ENCODE measurements at regions not wholly inside any gene's neighbourhood (a gene's known extent, or its start where the extent isn't known, plus 50 kb on each side); places are given as distances from the start of the nearest gene placed in this dataset.

GRCh38 chr13:22253107-22253506, 582.2 kb downstream of the FGF9 start:
- no peak for DNase-seq

GRCh38 chr13:22256111-22256639, 585.3 kb downstream of the FGF9 start:
- DNase-seq: no peak

DNA sequence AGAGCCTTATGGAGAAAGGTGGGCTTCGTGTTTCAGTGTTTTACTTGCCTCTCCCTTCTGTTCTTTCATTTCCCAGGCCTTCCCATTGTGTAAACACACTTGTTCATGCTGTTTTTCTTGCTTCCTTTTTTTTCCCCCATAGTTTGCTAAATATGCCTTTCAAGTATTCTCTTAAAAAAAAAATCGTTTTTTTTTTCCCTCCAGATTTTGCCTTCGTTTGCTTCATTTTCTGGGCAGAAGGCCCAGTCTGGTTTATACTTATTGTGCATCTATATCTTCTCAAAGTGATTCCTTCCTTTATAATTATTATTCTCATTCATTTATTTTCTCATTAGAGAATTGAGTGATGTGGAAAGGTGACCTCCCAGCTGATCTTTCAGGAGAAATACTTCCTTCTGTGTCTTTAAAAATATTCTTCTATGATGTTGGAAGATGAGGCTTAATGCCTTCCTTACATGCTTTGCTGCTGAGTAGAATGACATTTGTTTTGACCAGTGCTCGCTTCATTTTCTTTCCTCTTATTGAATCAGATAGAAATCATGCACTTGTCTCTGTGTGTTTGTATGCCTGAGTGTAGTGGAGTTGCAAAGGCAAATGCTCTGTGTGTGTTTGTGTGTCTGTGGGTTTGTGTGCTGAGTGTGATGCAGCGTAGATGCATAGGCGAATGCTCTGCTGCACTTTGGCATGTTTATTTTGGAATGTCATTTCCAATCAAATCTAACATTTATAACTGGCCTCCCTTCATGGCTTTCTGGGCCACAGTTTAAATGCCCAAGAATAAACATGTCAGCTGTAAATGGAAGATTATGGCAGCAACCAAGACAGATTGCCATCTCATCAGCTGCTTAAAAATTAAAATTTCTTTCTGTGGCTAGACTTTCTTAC, 591.4 kb downstream of the FGF9 start:
- DNase-seq: no peak

DNA sequence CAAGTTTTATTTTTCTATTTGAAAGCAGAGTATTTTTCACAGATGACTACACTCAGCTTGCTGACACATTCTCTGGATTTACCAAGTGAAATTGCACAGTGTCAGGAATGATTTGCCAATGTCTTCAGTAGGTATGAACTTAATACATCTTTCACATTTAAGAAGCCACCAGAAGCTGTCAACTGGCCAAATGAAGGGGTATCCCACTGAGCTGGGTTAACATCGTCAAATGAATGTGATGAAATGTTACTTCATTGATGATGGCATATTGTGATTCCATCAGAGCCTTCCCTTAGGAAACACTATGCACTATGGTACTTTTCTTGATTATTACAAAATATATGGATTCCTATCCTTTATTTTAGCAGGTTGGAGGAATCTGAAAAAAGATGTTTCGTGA, 592.3 kb downstream of the FGF9 start:
- no peak for DNase-seq

DNA sequence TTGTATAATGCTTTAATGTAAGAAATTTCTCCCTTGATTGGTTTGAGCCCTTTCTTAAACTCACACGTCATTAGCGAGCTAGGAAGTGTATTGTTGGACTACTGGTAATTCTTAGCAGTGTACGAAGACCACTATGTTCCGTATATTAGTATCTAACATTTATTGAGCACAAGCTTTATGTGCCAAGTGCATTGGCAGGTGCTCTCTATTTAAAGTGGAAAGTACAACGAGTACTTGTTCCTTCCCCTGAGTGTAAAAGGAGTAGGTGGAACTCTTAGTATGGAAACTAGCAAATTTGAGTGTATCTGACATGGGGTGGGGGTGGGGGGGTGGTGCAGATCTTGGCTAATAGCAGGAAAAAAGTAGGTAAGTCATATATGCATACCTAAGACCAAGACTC, 594.7 kb downstream of the FGF9 start:
- DNase-seq: no peak

GRCh38 chr13:22270881-22271280, 600.0 kb downstream of the FGF9 start:
- DNase-seq: no peak

DNA sequence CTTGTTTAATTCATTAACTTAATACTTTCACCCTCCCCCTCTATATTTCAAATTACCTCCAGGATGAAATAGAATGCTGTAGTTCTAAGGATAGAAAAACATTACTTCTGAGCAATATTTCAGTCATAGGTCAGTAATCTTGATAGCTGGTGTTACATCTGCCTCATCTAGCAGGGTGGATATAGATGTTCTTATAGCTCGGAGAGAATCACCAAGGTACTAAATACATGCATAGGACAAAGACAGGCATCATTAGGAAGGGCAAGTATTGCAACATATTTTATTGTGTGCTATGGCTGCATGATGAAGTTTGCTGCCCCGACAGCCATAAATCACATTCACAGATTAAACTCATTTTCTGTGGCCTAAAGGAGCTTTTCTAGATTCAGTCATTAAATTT, 601.0 kb downstream of the FGF9 start:
- DNase-seq: no peak

- no peak for DNase-seq
Observed at GRCh38 chr13:22275393-22275792, 604.5 kb downstream of the FGF9 start.

GRCh38 chr13:22276616-22277015, 605.7 kb downstream of the FGF9 start:
- DNase-seq: no peak

GRCh38 chr13:22278336-22278929, 607.6 kb downstream of the FGF9 start:
- peak in 1 of 2 experiments; percentile 8 for DNase-seq

DNA sequence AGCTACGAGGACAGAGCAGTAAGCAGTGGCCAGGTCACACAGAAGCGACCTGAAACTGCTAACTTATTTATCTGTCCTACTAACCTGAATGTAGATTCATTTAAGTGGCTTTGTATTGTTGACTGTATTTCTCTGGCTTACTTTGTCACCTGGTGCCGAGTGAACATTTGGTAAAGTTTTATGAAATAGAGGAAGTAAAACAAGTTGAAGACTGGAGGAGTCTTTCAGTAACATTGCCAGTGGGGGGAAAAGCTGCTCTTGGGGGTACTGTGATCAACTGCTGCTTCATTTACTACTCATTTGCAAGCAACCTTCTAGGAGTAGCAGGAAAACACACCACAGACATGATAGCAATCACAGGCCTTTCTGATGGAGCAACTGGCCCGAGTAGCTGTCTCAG, 615.0 kb downstream of the FGF9 start:
- no peak for DNase-seq

- no peak for DNase-seq
Observed at GRCh38 chr13:22286338-22286737, 615.5 kb downstream of the FGF9 start.

GRCh38 chr13:22287343-22287920, 616.6 kb downstream of the FGF9 start:
- DNase-seq: no peak

- DNase-seq: no peak
Observed at GRCh38 chr13:22288496-22288895, 617.6 kb downstream of the FGF9 start.

- DNase-seq: no peak
Observed at GRCh38 chr13:22289711-22290110, 618.8 kb downstream of the FGF9 start.

DNA sequence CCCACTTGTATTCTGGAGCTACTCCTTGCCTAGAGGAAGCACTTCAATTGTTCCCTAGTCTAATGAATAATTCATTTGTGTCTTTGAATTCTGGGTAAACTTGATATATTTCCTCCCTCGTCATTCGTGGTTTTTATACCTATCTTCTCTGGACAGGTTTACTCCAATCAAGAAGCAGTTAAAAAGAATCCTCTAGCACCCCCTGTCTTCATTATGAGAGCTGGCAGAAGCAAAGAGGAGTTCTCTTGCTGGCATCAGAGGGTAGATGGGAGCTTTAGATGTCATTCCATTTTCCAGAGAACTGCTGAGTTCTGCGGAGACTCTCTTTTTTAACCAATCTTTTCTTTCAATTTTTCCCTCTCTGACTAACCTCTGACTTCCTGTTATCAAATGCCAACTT, 627.7 kb downstream of the FGF9 start:
- DNase-seq: no peak

- DNase-seq: no peak
Observed at GRCh38 chr13:22311734-22312404, 641.0 kb downstream of the FGF9 start.

GRCh38 chr13:22312405-22312803, 641.5 kb downstream of the FGF9 start:
- no peak for DNase-seq

GRCh38 chr13:22316494-22317025, 645.7 kb downstream of the FGF9 start:
- DNase-seq: no peak

DNA sequence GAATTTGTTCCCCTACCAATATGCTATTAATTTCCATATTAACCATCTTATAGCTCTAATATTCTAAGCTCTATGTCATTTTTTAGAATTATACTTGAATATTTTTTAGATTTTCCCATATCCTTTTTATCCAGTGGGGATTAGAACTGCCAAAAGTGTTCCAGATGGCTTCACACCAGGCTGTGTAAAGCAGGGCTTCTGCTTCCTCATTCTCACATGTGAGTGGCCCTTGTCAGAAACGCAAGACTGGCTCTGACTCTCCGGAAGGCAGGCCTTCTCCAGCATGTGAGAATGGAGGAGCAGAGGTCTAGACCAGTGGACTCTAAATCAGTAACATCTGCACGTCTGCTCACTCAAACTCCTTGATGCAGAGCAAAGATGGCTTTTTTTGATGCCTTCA, 650.1 kb downstream of the FGF9 start:
- DNase-seq: no peak

DNA sequence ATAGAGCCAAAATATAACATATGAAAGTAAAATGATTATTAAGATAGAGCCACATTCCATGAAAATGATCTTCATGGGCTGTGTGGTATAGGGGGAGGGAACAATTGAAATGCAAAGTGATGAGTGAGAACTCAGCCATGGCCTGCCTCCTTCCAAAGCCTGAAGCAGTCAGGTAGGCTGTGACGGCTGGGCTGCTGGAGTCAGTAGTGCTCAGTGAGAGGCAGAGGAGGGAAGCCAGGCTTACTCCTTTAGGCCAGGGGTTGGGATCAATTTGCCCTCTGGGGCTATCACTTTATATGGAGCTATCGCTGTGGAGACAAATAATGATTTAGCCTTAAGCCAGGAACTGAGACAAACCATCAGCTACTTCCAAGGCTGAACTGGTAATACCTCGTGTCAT, 654.9 kb downstream of the FGF9 start:
- no peak for DNase-seq

DNA sequence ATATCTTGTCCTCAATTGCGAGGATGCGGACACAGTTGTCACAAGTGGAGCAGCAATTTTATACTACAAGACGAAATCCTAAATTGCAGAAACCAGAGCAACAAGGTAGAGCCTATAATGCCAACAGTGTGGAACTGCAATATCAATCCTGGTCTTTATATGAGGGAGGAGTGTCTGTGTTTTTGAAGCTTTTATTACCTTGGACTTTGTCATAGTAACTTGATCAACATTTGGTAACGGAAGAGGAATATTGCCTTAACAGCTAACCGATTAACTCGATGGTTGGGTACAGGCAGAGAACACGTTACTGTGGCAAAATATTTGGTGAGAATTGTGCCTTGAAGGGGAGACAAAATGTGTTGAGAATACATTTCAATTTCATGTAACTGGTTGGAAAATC, 661.5 kb downstream of the FGF9 start:
- no peak for DNase-seq

GRCh38 chr13:22336460-22336859, 665.6 kb downstream of the FGF9 start:
- DNase-seq: no peak
